Endodermal cell (in vitro differentiated cells): ENCODE measurements at regions not wholly inside any gene's neighbourhood (a gene's known extent, or its start where the extent isn't known, plus 50 kb on each side); places are given as distances from the start of the nearest gene placed in this dataset.

Experiments used
- DNase-seq: peaks from one replicate; pipeline ENCODE4 v3.0.0-alpha.2; 2017
- H3K27ac ChIP-seq: 2 replicates; pipeline ENCODE4 v1.5.1; 2013; ENCODE audit warnings: mild to moderate bottlenecking, low read depth, low read length, moderate library complexity
- H3K27me3 ChIP-seq: 2 replicates; pipeline ENCODE4 v1.6.1; 2013; ENCODE audit warnings: mild to moderate bottlenecking, low read length, moderate library complexity; ENCODE audit not compliant: insufficient read depth, control insufficient read depth, poor library complexity, severe bottlenecking
- H3K36me3 ChIP-seq: 2 replicates; pipeline ENCODE4 v1.7.0; 2013; ENCODE audit warnings: mild to moderate bottlenecking, low read length, moderate library complexity; ENCODE audit not compliant: control insufficient read depth, insufficient read depth
- H3K4me1 ChIP-seq: one replicate; pipeline ENCODE4 v1.7.0; 2013; ENCODE audit warnings: low read length; ENCODE audit not compliant: control insufficient read depth, insufficient read depth
- H3K4me3 ChIP-seq: 2 replicates; pipeline ENCODE4 v1.5.1; 2013; ENCODE audit warnings: mild to moderate bottlenecking, low read length, moderate library complexity
- H3K9ac ChIP-seq: 2 replicates; pipeline ENCODE4 v1.6.1; 2013; ENCODE audit warnings: mild to moderate bottlenecking, low read length, moderate library complexity; ENCODE audit not compliant: poor library complexity, severe bottlenecking; ENCODE audit errors: extremely low read depth
- H3K9me3 ChIP-seq: 2 replicates; pipeline ENCODE4 v1.6.1; 2013; ENCODE audit warnings: mild to moderate bottlenecking, low read length, moderate library complexity; ENCODE audit not compliant: control insufficient read depth
- H3K27ac Mint-ChIP-seq: 2 replicates; pipeline ENCODE4 v1.8.0; 2020; ENCODE audit warnings: mixed read lengths
- H3K27me3 Mint-ChIP-seq: 2 replicates; pipeline ENCODE4 v1.8.0; 2021; ENCODE audit warnings: mild to moderate bottlenecking, mixed read lengths; ENCODE audit not compliant: insufficient read depth
- H3K36me3 Mint-ChIP-seq: 2 replicates; pipeline ENCODE4 v1.8.0; 2020; ENCODE audit warnings: low read depth, mixed read lengths
- H3K4me1 Mint-ChIP-seq: 2 replicates; pipeline ENCODE4 v1.8.0; 2020; ENCODE audit warnings: mixed read lengths
- H3K4me3 Mint-ChIP-seq: 2 replicates; pipeline ENCODE4 v1.8.0; 2020; ENCODE audit warnings: mild to moderate bottlenecking, moderate library complexity, mixed read lengths
- H3K9me3 Mint-ChIP-seq: 2 replicates; pipeline ENCODE4 v1.8.0; 2020; ENCODE audit warnings: mild to moderate bottlenecking, mixed read lengths
- WGBS, 2 experiments: methylation state at CpG; one replicate each; pipeline versions ENCODE4 v1.1.5 to v1.1.7; 2013; ENCODE audit warnings: missing lambda C conversion rate in 2 of 2, mixed read lengths in 1 of 2; ENCODE audit not compliant: insufficient coverage in 1 of 2, insufficient read length in 1 of 2; 5-methylcytosine and 5-hydroxymethylcytosine counted together
- TF ChIP-seq, protein P1 (sequence below): fragments of 200-600 bp; sonication (generic); conservative IDR thresholded peaks from 2 replicates; pipeline ENCODE4 v1.5.0; 2021; ENCODE audit warnings: antibody characterized with exemption, mild to moderate bottlenecking

DNA sequence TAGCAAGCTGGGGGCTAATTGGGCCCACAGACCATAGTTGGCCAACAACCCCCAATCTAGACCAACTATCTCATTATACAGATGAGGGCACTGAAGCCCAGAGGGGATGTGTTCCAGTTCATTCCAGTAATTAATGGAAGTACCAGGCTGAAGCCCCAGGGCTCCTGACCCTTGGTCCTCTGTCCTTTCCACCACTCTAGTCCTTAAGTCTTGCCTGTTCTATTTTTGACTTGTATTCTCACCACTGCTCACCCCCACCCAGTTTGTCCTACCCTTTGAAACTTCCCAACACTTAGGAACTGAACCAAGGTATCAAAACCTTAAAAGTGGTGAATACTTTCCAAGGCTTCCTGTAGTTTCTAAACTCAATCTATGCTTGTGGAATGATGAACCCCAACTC lies 407.4 kb downstream of the ENC1 start:
- H3K4me3 Mint-ChIP-seq, result no peak overlapping the region
- no peaks in the 10 kb centered on the region for H3K27me3 ChIP-seq
- H3K4me1 Mint-ChIP-seq, result no peaks in the 10 kb centered on the region
- no peak overlapping the region for H3K4me3 ChIP-seq
- DNase-seq, result no peak
- H3K9me3 ChIP-seq, result no peaks in the 10 kb centered on the region
- H3K27ac ChIP-seq, result no peak overlapping the region
- no peaks in the 10 kb centered on the region for H3K27me3 Mint-ChIP-seq
- no peak overlapping the region for H3K9ac ChIP-seq
- H3K4me1 ChIP-seq, result no peaks in the 10 kb centered on the region
- H3K36me3 ChIP-seq, result no peaks in the 10 kb centered on the region
- H3K9me3 Mint-ChIP-seq, result no peaks in the 10 kb centered on the region
- TF ChIP-seq, protein P1, sequence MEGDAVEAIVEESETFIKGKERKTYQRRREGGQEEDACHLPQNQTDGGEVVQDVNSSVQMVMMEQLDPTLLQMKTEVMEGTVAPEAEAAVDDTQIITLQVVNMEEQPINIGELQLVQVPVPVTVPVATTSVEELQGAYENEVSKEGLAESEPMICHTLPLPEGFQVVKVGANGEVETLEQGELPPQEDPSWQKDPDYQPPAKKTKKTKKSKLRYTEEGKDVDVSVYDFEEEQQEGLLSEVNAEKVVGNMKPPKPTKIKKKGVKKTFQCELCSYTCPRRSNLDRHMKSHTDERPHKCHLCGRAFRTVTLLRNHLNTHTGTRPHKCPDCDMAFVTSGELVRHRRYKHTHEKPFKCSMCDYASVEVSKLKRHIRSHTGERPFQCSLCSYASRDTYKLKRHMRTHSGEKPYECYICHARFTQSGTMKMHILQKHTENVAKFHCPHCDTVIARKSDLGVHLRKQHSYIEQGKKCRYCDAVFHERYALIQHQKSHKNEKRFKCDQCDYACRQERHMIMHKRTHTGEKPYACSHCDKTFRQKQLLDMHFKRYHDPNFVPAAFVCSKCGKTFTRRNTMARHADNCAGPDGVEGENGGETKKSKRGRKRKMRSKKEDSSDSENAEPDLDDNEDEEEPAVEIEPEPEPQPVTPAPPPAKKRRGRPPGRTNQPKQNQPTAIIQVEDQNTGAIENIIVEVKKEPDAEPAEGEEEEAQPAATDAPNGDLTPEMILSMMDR, result no peak
- no peak overlapping the region for H3K27ac Mint-ChIP-seq
- H3K36me3 Mint-ChIP-seq, result no peaks in the 10 kb centered on the region

DNA sequence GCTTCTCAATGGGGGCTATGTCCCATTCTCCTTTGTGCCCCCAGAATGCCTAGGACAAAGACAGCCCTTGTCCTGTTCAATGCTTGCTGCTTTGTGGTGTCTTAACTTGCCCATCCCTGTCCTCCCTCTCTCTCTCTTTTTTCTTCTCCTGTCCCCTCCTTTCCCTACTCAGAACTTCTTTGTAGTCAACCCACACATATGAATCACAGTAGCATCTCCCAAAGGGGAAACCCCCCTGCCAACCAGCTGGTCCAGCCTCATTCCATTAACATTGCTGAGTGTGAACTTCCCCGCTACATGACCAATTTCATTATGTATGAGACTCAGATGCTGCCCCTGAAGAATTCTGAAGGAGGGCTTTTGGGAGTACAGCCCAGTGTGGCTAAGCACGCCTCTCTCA lies 408.3 kb downstream of the ENC1 start:
- H3K9me3 ChIP-seq, result no peaks in the 10 kb centered on the region
- DNase-seq, result no peak
- H3K36me3 Mint-ChIP-seq, result no peaks in the 10 kb centered on the region
- 93 to 100% methylated on average over 1 to 2 of the region's 2 CpGs for WGBS, 2 experiments
- H3K27ac ChIP-seq, result no peak overlapping the region
- no peaks in the 10 kb centered on the region for H3K4me1 Mint-ChIP-seq
- no peak overlapping the region for H3K27ac Mint-ChIP-seq
- no peak overlapping the region for H3K9ac ChIP-seq
- no peaks in the 10 kb centered on the region for H3K27me3 Mint-ChIP-seq
- no peak overlapping the region for H3K4me3 ChIP-seq
- H3K36me3 ChIP-seq, result no peaks in the 10 kb centered on the region
- TF ChIP-seq, protein P1, result no peak
- H3K9me3 Mint-ChIP-seq, result no peaks in the 10 kb centered on the region
- H3K27me3 ChIP-seq, result no peaks in the 10 kb centered on the region
- H3K4me3 Mint-ChIP-seq, result no peak overlapping the region
- H3K4me1 ChIP-seq, result no peaks in the 10 kb centered on the region

DNA sequence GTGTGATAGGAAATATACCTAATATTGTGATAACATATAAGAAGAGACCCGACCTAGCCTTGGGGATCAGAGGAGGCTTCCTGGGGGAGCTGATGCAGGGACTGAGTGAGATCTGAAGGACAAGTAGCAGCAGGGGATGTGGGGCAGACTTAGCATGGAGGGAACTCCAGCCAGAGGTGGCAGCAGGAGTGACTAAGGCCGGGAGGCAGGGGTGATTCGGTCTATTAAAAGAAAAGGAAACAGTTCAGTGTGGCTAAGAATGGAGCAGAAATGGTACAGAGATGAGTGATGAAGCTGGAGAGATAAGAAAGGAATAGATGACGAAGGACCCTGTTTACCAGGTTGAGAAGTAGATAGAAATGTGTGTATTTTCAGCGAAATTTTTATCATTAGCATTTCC lies 408.8 kb downstream of the ENC1 start:
- WGBS, 2 experiments, result 88 to 92% methylated on average over 5 of the region's 5 CpGs
- no peaks in the 10 kb centered on the region for H3K27me3 Mint-ChIP-seq

More for the DNA sequence above, 408.8 kb downstream of the ENC1 start:
- Histone ChIP-seq H3K9me3 (no peaks in the 10 kb centered on the region), H3K4me3 (no peak overlapping the region), H3K27me3 (no peaks in the 10 kb centered on the region), H3K4me1 (no peaks in the 10 kb centered on the region), H3K36me3 (no peaks in the 10 kb centered on the region), H3K27ac (no peak overlapping the region), H3K9ac (no peak overlapping the region)
- no peak overlapping the region for H3K4me3 Mint-ChIP-seq
- DNase-seq, result no peak
- TF ChIP-seq, protein P1, result no peak
- H3K27ac Mint-ChIP-seq, result no peak overlapping the region
- H3K4me1 Mint-ChIP-seq, result no peaks in the 10 kb centered on the region
- H3K9me3 Mint-ChIP-seq, result no peaks in the 10 kb centered on the region
- H3K36me3 Mint-ChIP-seq, result no peaks in the 10 kb centered on the region
